ENCODE measurements at regions not wholly inside any gene's neighbourhood (a gene's known extent, or its start where the extent isn't known, plus 50 kb on each side); places are given as distances from the start of the nearest gene placed in this dataset.

DNA sequence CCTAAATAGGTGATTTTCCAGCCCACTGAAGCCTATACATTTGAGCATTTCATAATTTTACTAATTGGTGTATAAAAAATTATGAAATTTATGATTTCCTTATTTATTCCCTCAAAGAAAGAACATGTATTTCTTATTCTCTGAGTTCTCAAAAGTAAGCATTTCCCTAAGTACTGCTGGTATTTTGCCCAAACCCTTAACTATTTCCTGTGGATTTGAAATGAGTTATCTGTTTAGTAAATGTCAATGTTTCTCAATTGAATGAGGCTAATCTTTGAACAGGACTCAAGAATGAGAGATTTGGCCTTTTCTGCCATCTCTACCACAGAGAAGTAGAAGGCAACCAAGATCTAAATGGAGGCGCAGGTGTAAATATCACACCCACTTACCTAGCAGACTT is 751.7 kb downstream of the TLE1 start:
- no peak overlapping the region for H3K27ac ChIP-seq
- no peaks in the 10 kb centered on the region for H3K27me3 ChIP-seq
- no peaks in the 10 kb centered on the region for H3K9me3 ChIP-seq
- TF ChIP-seq POLR2AphosphoS5 (IDR thresholded peaks at IDR 0.05) (no peak), EP300 (IDR thresholded peaks at IDR 0.05) (no peak), POLR2A (IDR thresholded peaks at IDR 0.05) (no peak)
- TF ChIP-seq, protein P1, sequence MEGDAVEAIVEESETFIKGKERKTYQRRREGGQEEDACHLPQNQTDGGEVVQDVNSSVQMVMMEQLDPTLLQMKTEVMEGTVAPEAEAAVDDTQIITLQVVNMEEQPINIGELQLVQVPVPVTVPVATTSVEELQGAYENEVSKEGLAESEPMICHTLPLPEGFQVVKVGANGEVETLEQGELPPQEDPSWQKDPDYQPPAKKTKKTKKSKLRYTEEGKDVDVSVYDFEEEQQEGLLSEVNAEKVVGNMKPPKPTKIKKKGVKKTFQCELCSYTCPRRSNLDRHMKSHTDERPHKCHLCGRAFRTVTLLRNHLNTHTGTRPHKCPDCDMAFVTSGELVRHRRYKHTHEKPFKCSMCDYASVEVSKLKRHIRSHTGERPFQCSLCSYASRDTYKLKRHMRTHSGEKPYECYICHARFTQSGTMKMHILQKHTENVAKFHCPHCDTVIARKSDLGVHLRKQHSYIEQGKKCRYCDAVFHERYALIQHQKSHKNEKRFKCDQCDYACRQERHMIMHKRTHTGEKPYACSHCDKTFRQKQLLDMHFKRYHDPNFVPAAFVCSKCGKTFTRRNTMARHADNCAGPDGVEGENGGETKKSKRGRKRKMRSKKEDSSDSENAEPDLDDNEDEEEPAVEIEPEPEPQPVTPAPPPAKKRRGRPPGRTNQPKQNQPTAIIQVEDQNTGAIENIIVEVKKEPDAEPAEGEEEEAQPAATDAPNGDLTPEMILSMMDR (IDR thresholded peaks at IDR 0.05) = no peak
- H3K36me3 ChIP-seq = no peaks in the 10 kb centered on the region
- 80 to 89% methylated on average over 1 of the region's 1 CpG for WGBS, 2 donors (ENCODE audit: low coverage in 1 of 2)
- H3K4me1 ChIP-seq = peaks cover 0 to 6% (median 0%) of the 10 kb centered on the region in 3 donors
- no peak for ATAC-seq
- H3K4me3 ChIP-seq = no peak overlapping the region

DNA sequence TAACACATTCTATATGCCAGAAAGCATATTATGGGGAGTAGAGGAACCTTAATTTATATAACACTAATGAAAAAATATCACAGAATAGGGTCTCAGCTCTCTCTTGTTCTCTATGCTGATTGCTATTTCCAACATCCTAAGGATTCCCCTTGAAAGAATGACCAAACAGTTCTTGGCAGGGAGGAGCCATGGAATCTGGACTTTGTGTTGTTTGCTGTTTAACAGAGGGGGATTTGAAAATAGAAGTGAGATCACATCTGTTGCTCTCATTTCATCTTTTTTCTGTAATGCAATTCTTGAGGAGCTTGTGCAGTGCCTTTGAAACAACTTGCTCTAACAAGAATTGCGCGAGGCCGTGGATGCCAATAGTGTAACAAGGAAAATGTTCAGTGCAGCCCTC is 755.3 kb downstream of the TLE1 start:
- WGBS, 2 donors (ENCODE audit: low coverage in 1 of 2) = 53 to 75% methylated on average over 3 of the region's 3 CpGs
- TF ChIP-seq EP300 (IDR thresholded peaks at IDR 0.05) (no peak), POLR2A (IDR thresholded peaks at IDR 0.05) (no peak), POLR2AphosphoS5 (IDR thresholded peaks at IDR 0.05) (no peak)
- TF ChIP-seq, protein P1 (IDR thresholded peaks at IDR 0.05) = no peak
- Histone ChIP-seq H3K27me3 (no peaks in the 10 kb centered on the region), H3K9me3 (no peaks in the 10 kb centered on the region), H3K4me1 (peaks cover 0 to 8% (median 0%) of the 10 kb centered on the region in 3 donors), H3K36me3 (no peaks in the 10 kb centered on the region), H3K4me3 (no peak overlapping the region), H3K27ac (no peak overlapping the region)
- no peak for ATAC-seq

DNA sequence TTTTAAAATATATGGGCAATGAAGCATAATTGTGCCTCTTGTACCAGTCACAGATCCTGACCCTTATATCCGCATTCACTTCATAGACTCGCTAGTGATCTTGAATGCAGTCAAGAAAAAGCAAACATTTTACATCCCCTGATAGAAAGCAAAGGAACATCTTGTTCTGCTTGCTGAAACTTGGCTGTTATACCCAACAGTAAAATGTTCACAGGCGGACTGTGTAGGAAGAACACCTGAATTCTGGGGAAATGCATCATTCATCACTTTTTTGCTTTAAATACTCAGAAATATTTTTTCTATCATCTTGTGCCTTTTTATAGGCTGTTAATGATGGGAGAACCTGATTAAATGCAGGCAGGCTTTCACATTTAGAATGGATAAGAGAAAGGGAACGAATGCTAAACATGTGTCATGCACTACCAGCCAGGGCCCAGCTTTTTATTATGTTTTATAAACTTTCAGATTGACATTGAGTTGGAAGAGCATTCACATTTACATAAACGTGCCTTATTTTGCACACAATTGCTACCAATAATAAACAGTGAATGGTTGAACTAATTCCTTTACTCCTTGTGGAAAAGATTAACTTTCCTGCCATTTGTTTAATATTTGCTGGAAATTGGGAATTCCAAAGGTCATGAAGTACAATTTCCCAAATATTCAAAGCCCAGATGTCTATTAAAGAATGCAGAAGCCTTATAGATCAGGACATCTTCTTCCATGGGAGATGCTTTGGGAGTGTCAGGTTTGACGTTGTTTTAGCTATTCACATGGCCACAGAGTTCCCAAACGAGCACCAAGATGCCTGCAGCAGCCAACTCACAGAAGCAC is 756.2 kb downstream of the TLE1 start:
- no peak overlapping the region for H3K4me3 ChIP-seq
- no peaks in the 10 kb centered on the region for H3K36me3 ChIP-seq
- no peak for ATAC-seq
- H3K27ac ChIP-seq = peak overlapping the region in 1 of 4 donors; percentile 5
- H3K4me1 ChIP-seq = peaks cover 0 to 8% (median 0%) of the 10 kb centered on the region in 3 donors
- no peaks in the 10 kb centered on the region for H3K27me3 ChIP-seq
- H3K9me3 ChIP-seq = no peaks in the 10 kb centered on the region
- no peak for TF ChIP-seq POLR2A (IDR thresholded peaks at IDR 0.05)
- TF ChIP-seq POLR2AphosphoS5 (IDR thresholded peaks at IDR 0.05) = no peak
- no peak for TF ChIP-seq EP300 (IDR thresholded peaks at IDR 0.05)
- TF ChIP-seq, protein P1 (IDR thresholded peaks at IDR 0.05) = no peak
- 55 to 73% methylated on average over 6 to 7 of the region's 7 CpGs for WGBS, 2 donors (ENCODE audit: low coverage in 1 of 2)

DNA sequence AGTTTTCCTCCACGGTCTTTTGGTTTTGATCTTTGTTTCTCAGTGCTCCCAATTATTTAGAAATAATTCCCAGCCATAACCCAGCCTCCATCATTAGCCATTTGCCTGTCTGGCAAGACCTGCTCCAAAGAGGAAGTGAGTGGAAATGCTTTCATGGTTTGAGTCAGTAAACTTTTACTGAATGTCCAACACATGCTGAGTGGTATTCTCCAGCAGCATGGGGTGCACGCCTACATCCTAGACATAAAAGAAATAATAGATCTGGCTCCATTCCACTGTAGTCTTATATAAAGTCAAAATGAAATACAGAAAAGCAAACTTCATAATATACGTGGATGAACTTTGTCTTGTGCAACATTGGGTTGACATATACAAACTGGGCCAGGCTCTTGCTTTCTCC is 757.2 kb downstream of the TLE1 start:
- 30 to 49% methylated on average over 2 to 3 of the region's 3 CpGs for WGBS, 2 donors (ENCODE audit: low coverage in 1 of 2)
- H3K4me1 ChIP-seq = peaks cover 0 to 8% (median 0%) of the 10 kb centered on the region in 3 donors
- H3K4me3 ChIP-seq = no peak overlapping the region
- H3K27ac ChIP-seq = no peak overlapping the region
- H3K9me3 ChIP-seq = no peaks in the 10 kb centered on the region
- no peaks in the 10 kb centered on the region for H3K36me3 ChIP-seq
- no peak for ATAC-seq
- H3K27me3 ChIP-seq = no peaks in the 10 kb centered on the region
- TF ChIP-seq EP300 (IDR thresholded peaks at IDR 0.05) (no peak), POLR2A (IDR thresholded peaks at IDR 0.05) (no peak), POLR2AphosphoS5 (IDR thresholded peaks at IDR 0.05) (no peak)
- TF ChIP-seq, protein P1 (IDR thresholded peaks at IDR 0.05) = no peak

GRCh38 chr9:80931163-80931562 is 758.2 kb downstream of the TLE1 start:
- Histone ChIP-seq H3K4me1 (peaks cover 0 to 8% (median 0%) of the 10 kb centered on the region in 3 donors), H3K9me3 (no peaks in the 10 kb centered on the region), H3K4me3 (no peak overlapping the region), H3K36me3 (no peaks in the 10 kb centered on the region), H3K27me3 (no peaks in the 10 kb centered on the region), H3K27ac (no peak overlapping the region)
- 67 to 71% methylated on average over 3 of the region's 3 CpGs for WGBS, 2 donors (ENCODE audit: low coverage in 1 of 2)
- ATAC-seq = no peak
- TF ChIP-seq, protein P1 (IDR thresholded peaks at IDR 0.05) = no peak
- TF ChIP-seq POLR2A (IDR thresholded peaks at IDR 0.05) (no peak), POLR2AphosphoS5 (IDR thresholded peaks at IDR 0.05) (no peak), EP300 (IDR thresholded peaks at IDR 0.05) (no peak)
